GM21576 (cell line): ENCODE measurements at regions not wholly inside any gene's neighbourhood (a gene's known extent, or its start where the extent isn't known, plus 50 kb on each side); places are given as distances from the start of the nearest gene placed in this dataset.

Experiments
- ATAC-seq: cut with Tn5 transposase; IDR thresholded peaks from one replicate; pipeline ENCODE4 v1.9.1; 2021; ENCODE audit warnings: mild to moderate bottlenecking, moderate library complexity; ENCODE audit not compliant: unreplicated experiment

DNA sequence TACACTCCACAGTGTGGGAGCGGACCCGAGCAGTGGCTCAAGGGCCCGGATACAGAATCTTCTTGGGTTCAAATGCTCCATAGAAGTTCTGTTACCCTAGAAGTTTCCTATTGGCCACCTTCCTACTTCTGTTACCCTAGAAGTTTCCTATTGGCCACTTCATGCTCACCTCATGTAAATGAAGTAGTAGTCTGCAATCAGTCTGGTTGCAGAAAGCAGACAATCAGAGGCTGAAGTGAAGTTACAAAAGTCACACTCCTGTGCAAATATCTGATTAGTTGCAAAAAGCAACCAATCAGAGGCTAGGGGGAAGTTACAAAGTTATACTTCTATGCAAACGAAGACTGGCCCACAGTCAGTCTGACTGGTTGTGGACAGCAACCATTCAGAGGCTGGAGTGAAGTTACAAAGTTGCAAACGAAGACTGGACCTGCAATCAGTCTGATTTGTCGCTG is 77.8 kb upstream of the CPNE8 start:
- ATAC-seq, result no peak

GRCh38 chr12:38977132-38977531 is 71.7 kb upstream of the CPNE8 start:
- no peak for ATAC-seq

GRCh38 chr12:38969706-38970105 is 64.3 kb upstream of the CPNE8 start:
- no peak for ATAC-seq

GRCh38 chr12:38961683-38962082 is 56.3 kb upstream of the CPNE8 start:
- ATAC-seq, result no peak

DNA sequence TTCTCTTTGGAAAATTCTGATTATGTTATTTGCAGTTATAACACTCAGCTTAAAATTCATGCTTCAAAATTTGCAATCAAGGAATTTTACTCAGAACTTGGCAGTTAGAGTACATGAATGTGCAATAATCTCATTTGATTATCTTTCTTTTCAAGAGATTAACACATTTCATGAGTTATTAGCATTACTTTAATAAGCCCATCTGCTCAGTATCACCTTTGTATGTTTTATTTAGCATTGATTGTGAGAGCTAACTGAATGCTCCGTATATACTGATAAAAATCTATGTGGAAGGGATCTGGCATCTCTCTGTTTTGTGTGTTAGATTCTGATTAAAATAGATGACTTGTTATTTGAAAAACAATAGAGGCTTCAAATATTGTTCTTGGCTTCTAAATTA is 55.6 kb upstream of the CPNE8 start:
- ATAC-seq, result no peak

GRCh38 chr12:38956337-38956736 is 50.9 kb upstream of the CPNE8 start:
- ATAC-seq, result no peak
